ENCODE measurements at regions not wholly inside any gene's neighbourhood (a gene's known extent, or its start where the extent isn't known, plus 50 kb on each side); places are given as distances from the start of the nearest gene placed in this dataset.
A peak's percentile ranks its signal among the peaks of the same experiment; 100 is the strongest.

GRCh38 chr1:198880818-198881597 is 242.2 kb downstream of the PTPRC start:
- H3K27me3 ChIP-seq (ENCODE audit: control insufficient read depth in 1 of 2, insufficient read depth in 2 of 2, low read length in 2 of 2): no peaks in the 10 kb centered on the region
- ATAC-seq: no peak
- no peaks in the 10 kb centered on the region for H3K9me3 ChIP-seq (ENCODE audit: low read length)
- BruUV-seq (replicated peaks): no TSS peak
- in situ Hi-C loops (cut with HindIII; ENCODE audit: extremely low pct_ligation_motif_present, low pct_unique_long_range_greater_than_20kb) (no loop called here), intact Hi-C loops (cut with micrococcal nuclease; ENCODE audit: unreplicated experiment) (no loop called here)
- no peak overlapping the region for H3K9ac ChIP-seq (ENCODE audit: insufficient read depth, low read depth, low read length)
- POLR2A ChIA-PET: no interaction called here
- H3K27ac ChIP-seq (ENCODE audit: extremely low read length, insufficient read depth, low read length): no peak overlapping the region
- DNase-seq (ENCODE audit: low spot score): peak; percentile 13
- no peak overlapping the region for H3K4me2 ChIP-seq (ENCODE audit: low read depth, low read length)
- no peak for FAIRE-seq
- no peak overlapping the region for H3K4me3 ChIP-seq (replicated peaks in 1 of 3; ENCODE audit: insufficient read depth in 1 of 3, low read depth in 2 of 3, low read length in 3 of 3)
- CTCF ChIA-PET (ENCODE audit: low intra/inter-chr PET ratio, low total read pairs): no interaction called here
- TF ChIP-seq RXRA (CRISPR knock-in tag; IDR thresholded peaks at IDR 0.05): no peak
- TF ChIP-seq CEBPB (IDR thresholded peaks at IDR 0.05; ENCODE audit: borderline replicate concordance, low read depth, low read length): peak; percentile 34; the same call in 1 of the 2 replicates
- no peak overlapping the region for H2AFZ ChIP-seq (ENCODE audit: low read length)
- no peaks in the 10 kb centered on the region for H3K4me1 ChIP-seq (ENCODE audit: insufficient read depth, low read length)
- H4K20me1 ChIP-seq (ENCODE audit: insufficient read depth, low read length): no peaks in the 10 kb centered on the region
- 71% methylated on average over 4 of the region's 4 CpGs for WGBS (ENCODE audit: low lambda C conversion rate)
- no peaks in the 10 kb centered on the region for H3K79me2 ChIP-seq (ENCODE audit: insufficient read depth, low read length)
- H3K36me3 ChIP-seq (replicated peaks in 1 of 2; ENCODE audit: control insufficient read depth in 1 of 2, insufficient read depth in 2 of 2, low read length in 2 of 2): no peaks in the 10 kb centered on the region

- DNase-seq (ENCODE audit: low spot score) (no peak), ATAC-seq (no peak), FAIRE-seq (no peak)
- H3K27me3 ChIP-seq (ENCODE audit: control insufficient read depth in 1 of 2, insufficient read depth in 2 of 2, low read length in 2 of 2): no peaks in the 10 kb centered on the region
- BruUV-seq (replicated peaks): no TSS peak
- H3K79me2 ChIP-seq (ENCODE audit: insufficient read depth, low read length): no peaks in the 10 kb centered on the region
- in situ Hi-C loops (cut with HindIII; ENCODE audit: extremely low pct_ligation_motif_present, low pct_unique_long_range_greater_than_20kb): no loop called here
- no peak overlapping the region for H3K9ac ChIP-seq (ENCODE audit: insufficient read depth, low read depth, low read length)
- POLR2A ChIA-PET: no interaction called here
- intact Hi-C loops (cut with micrococcal nuclease; ENCODE audit: unreplicated experiment): no loop called here
- H3K4me3 ChIP-seq (replicated peaks in 1 of 3; ENCODE audit: insufficient read depth in 1 of 3, low read depth in 2 of 3, low read length in 3 of 3): no peak overlapping the region
- H3K4me1 ChIP-seq (ENCODE audit: insufficient read depth, low read length): no peaks in the 10 kb centered on the region
- H3K27ac ChIP-seq (ENCODE audit: extremely low read length, insufficient read depth, low read length): no peak overlapping the region
- no peak overlapping the region for H2AFZ ChIP-seq (ENCODE audit: low read length)
- no peaks in the 10 kb centered on the region for H3K36me3 ChIP-seq (replicated peaks in 1 of 2; ENCODE audit: control insufficient read depth in 1 of 2, insufficient read depth in 2 of 2, low read length in 2 of 2)
- CTCF ChIA-PET (ENCODE audit: low intra/inter-chr PET ratio, low total read pairs): no interaction called here
- no peak overlapping the region for H3K4me2 ChIP-seq (ENCODE audit: low read depth, low read length)
- no peaks in the 10 kb centered on the region for H4K20me1 ChIP-seq (ENCODE audit: insufficient read depth, low read length)
- H3K9me3 ChIP-seq (ENCODE audit: low read length): no peaks in the 10 kb centered on the region
- TF ChIP-seq YEATS2 (CRISPR knock-in tag; IDR thresholded peaks at IDR 0.05; ENCODE audit: borderline replicate concordance): no peak
- no peak for TF ChIP-seq KMT2A (CRISPR knock-in tag; IDR thresholded peaks at IDR 0.05)
- no peak for TF ChIP-seq SMARCE1 (IDR thresholded peaks at IDR 0.05; ENCODE audit: borderline replicate concordance)
- no peak for TF ChIP-seq ZSCAN25 (CRISPR knock-in tag; IDR thresholded peaks at IDR 0.05)
- TF ChIP-seq SKIL (CRISPR knock-in tag; IDR thresholded peaks at IDR 0.05; ENCODE audit: borderline replicate concordance): no peak
- no peak for TF ChIP-seq ZNF335 (CRISPR knock-in tag; IDR thresholded peaks at IDR 0.05)
- no peak for TF ChIP-seq KDM5B (CRISPR knock-in tag; IDR thresholded peaks at IDR 0.05; ENCODE audit: borderline replicate concordance)
- no peak for TF ChIP-seq MATR3 (CRISPR knock-in tag; IDR thresholded peaks at IDR 0.05)
- TF ChIP-seq ZNF557 (CRISPR knock-in tag; IDR thresholded peaks at IDR 0.05): no peak
- TF ChIP-seq ZNF256 (CRISPR knock-in tag; conservative IDR thresholded peaks at IDR 0.05): no peak
- TF ChIP-seq MBNL3 (CRISPR knock-in tag; conservative IDR thresholded peaks at IDR 0.05): no peak
- TF ChIP-seq DMAP1 (CRISPR knock-in tag; IDR thresholded peaks at IDR 0.05): no peak
- TF ChIP-seq PRDM4 (CRISPR knock-in tag; IDR thresholded peaks at IDR 0.05; ENCODE audit: borderline replicate concordance): no peak
- TF ChIP-seq ZMYM3 (CRISPR knock-in tag; IDR thresholded peaks at IDR 0.05): no peak
- TF ChIP-seq MAF1 (CRISPR knock-in tag; IDR thresholded peaks at IDR 0.05; ENCODE audit: borderline replicate concordance): no peak
These were observed 244.3 kb downstream of the PTPRC start for GRCh38 chr1:198883184-198883583.
